ENCODE measurements at regions not wholly inside any gene's neighbourhood (a gene's known extent, or its start where the extent isn't known, plus 50 kb on each side); places are given as distances from the start of the nearest gene placed in this dataset.

GRCh38 chr10:4754143-4754542 is 71.9 kb upstream of the AKR1E2 start:
- TF ChIP-seq, protein P1, sequence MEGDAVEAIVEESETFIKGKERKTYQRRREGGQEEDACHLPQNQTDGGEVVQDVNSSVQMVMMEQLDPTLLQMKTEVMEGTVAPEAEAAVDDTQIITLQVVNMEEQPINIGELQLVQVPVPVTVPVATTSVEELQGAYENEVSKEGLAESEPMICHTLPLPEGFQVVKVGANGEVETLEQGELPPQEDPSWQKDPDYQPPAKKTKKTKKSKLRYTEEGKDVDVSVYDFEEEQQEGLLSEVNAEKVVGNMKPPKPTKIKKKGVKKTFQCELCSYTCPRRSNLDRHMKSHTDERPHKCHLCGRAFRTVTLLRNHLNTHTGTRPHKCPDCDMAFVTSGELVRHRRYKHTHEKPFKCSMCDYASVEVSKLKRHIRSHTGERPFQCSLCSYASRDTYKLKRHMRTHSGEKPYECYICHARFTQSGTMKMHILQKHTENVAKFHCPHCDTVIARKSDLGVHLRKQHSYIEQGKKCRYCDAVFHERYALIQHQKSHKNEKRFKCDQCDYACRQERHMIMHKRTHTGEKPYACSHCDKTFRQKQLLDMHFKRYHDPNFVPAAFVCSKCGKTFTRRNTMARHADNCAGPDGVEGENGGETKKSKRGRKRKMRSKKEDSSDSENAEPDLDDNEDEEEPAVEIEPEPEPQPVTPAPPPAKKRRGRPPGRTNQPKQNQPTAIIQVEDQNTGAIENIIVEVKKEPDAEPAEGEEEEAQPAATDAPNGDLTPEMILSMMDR (IDR thresholded peaks at IDR 0.05), result no peak
- TF ChIP-seq POLR2A (IDR thresholded peaks at IDR 0.05), result no peak
